ENCODE measurements at regions not wholly inside any gene's neighbourhood (a gene's known extent, or its start where the extent isn't known, plus 50 kb on each side); places are given as distances from the start of the nearest gene placed in this dataset.

- DNase-seq (ENCODE audit: low spot score): no peak
Observed at GRCh38 chr13:73934771-73935170, 199.4 kb downstream of the KLF12 start.

- no peak for DNase-seq (ENCODE audit: low spot score)
Observed at GRCh38 chr13:73934215-73934641, 200.0 kb downstream of the KLF12 start.

- no peak for DNase-seq (ENCODE audit: low spot score)
Observed at GRCh38 chr13:73933795-73934194, 200.4 kb downstream of the KLF12 start.

GRCh38 chr13:73932091-73932490 lies 202.1 kb downstream of the KLF12 start:
- no peak for DNase-seq (ENCODE audit: low spot score)

- no peak for DNase-seq (ENCODE audit: low spot score)
Observed at GRCh38 chr13:73929287-73929932, 204.8 kb downstream of the KLF12 start.

- DNase-seq (ENCODE audit: low spot score): no peak
Observed at GRCh38 chr13:73924607-73925006, 209.6 kb downstream of the KLF12 start.

GRCh38 chr13:73922493-73923393 lies 211.5 kb downstream of the KLF12 start:
- DNase-seq (ENCODE audit: low spot score): no peak

- DNase-seq (ENCODE audit: low spot score): no peak
Observed at GRCh38 chr13:73918691-73919090, 215.5 kb downstream of the KLF12 start.

- no peak for DNase-seq (ENCODE audit: low spot score)
Observed at GRCh38 chr13:73913751-73914518, 220.3 kb downstream of the KLF12 start.

GRCh38 chr13:73913079-73913740 lies 221.0 kb downstream of the KLF12 start:
- no peak for DNase-seq (ENCODE audit: low spot score)

- no peak for DNase-seq (ENCODE audit: low spot score)
Observed at GRCh38 chr13:73911361-73911760, 222.8 kb downstream of the KLF12 start.

GRCh38 chr13:73910733-73911132 lies 223.5 kb downstream of the KLF12 start:
- DNase-seq (ENCODE audit: low spot score): no peak

GRCh38 chr13:73908809-73909208 lies 225.4 kb downstream of the KLF12 start:
- DNase-seq (ENCODE audit: low spot score): no peak

- no peak for DNase-seq (ENCODE audit: low spot score)
Observed at GRCh38 chr13:73904625-73905024, 229.6 kb downstream of the KLF12 start.

GRCh38 chr13:73903561-73903960 lies 230.6 kb downstream of the KLF12 start:
- DNase-seq (ENCODE audit: low spot score): no peak

GRCh38 chr13:73902847-73903246 lies 231.4 kb downstream of the KLF12 start:
- no peak for DNase-seq (ENCODE audit: low spot score)

- no peak for DNase-seq (ENCODE audit: low spot score)
Observed at GRCh38 chr13:73902296-73902695, 231.9 kb downstream of the KLF12 start.

GRCh38 chr13:73901324-73902068 lies 232.7 kb downstream of the KLF12 start:
- no peak for DNase-seq (ENCODE audit: low spot score)

GRCh38 chr13:73900591-73900990 lies 233.6 kb downstream of the KLF12 start:
- no peak for DNase-seq (ENCODE audit: low spot score)

GRCh38 chr13:73898899-73899298 lies 235.3 kb downstream of the KLF12 start:
- DNase-seq (ENCODE audit: low spot score): no peak

- no peak for DNase-seq (ENCODE audit: low spot score)
Observed at GRCh38 chr13:73898276-73898675, 235.9 kb downstream of the KLF12 start.
